GM23338 (cell line): ENCODE measurements at regions not wholly inside any gene's neighbourhood (a gene's known extent, or its start where the extent isn't known, plus 50 kb on each side); places are given as distances from the start of the nearest gene placed in this dataset.

Source experiments
- ATAC-seq: fragments of 200-7000 bp; cut with Tn5 transposase; 3 replicates; pipeline ENCODE4 v1.9.1; 2020
- DNase-seq: peaks from one replicate; pipeline ENCODE4 v3.0.0-alpha.2; 2015; ENCODE audit warnings: low spot score
- H2AFZ ChIP-seq: fragments of 200-600 bp; sonication (generic); 2 replicates; pipeline ENCODE4 v1.8.0; 2016; ENCODE audit warnings: antibody characterized with exemption, mild to moderate bottlenecking, moderate library complexity
- H3F3A ChIP-seq: fragments of 200-600 bp; sonication (generic); replicated peaks from 2 replicates; pipeline ENCODE4 v1.8.0; 2017; ENCODE audit warnings: antibody characterized with exemption, mixed run types, low read depth
- H3K27ac ChIP-seq: fragments of 200-600 bp; sonication (generic); 2 replicates; pipeline ENCODE4 v1.6.1; 2016; ENCODE audit warnings: low read depth
- H3K27me3 ChIP-seq: fragments of 200-600 bp; sonication (generic); 2 replicates; pipeline ENCODE4 v1.8.0; 2016; ENCODE audit warnings: mild to moderate bottlenecking, mixed run types, moderate library complexity; ENCODE audit not compliant: insufficient read depth
- H3K36me3 ChIP-seq: fragments of 200-600 bp; sonication (generic); 2 replicates; pipeline ENCODE4 v1.8.0; 2016; ENCODE audit warnings: mild to moderate bottlenecking; ENCODE audit not compliant: insufficient read depth
- H3K4me1 ChIP-seq: fragments of 200-600 bp; sonication (generic); 2 replicates; pipeline ENCODE4 v1.8.0; 2016; ENCODE audit warnings: mild to moderate bottlenecking, moderate library complexity; ENCODE audit not compliant: insufficient read depth
- H3K4me2 ChIP-seq: fragments of 200-600 bp; sonication (generic); 2 replicates; pipeline ENCODE4 v1.7.1; 2017; ENCODE audit warnings: mixed run types
- H3K4me3 ChIP-seq: fragments of 200-600 bp; sonication (generic); 2 replicates; pipeline ENCODE4 v1.6.1; 2016; ENCODE audit warnings: mixed run types
- H3K79me2 ChIP-seq: fragments of 200-600 bp; sonication (generic); replicated peaks from 2 replicates; pipeline ENCODE4 v1.8.0; 2017; ENCODE audit warnings: mild to moderate bottlenecking; ENCODE audit not compliant: insufficient read depth
- H3K9me2 ChIP-seq: fragments of 200-600 bp; sonication (generic); 2 replicates; pipeline ENCODE4 v1.8.0; 2017; ENCODE audit not compliant: insufficient read depth
- H4K20me1 ChIP-seq: fragments of 200-600 bp; sonication (generic); replicated peaks from 2 replicates; pipeline ENCODE4 v1.8.0; 2017; ENCODE audit warnings: mild to moderate bottlenecking; ENCODE audit not compliant: insufficient read depth
- H3K27ac Mint-ChIP-seq: 2 replicates; pipeline ENCODE4 v1.8.0; 2020; ENCODE audit warnings: inconsistent platforms, mild to moderate bottlenecking, moderate library complexity, mixed read lengths
- H3K27me3 Mint-ChIP-seq: 3 replicates; pipeline ENCODE4 v1.8.0; 2022; ENCODE audit warnings: low read depth, mild to moderate bottlenecking, moderate library complexity, mixed read lengths, inconsistent platforms; ENCODE audit not compliant: insufficient read depth, poor library complexity
- H3K36me3 Mint-ChIP-seq: 3 replicates; pipeline ENCODE4 v1.8.0; 2021; ENCODE audit warnings: low read depth, mild to moderate bottlenecking, inconsistent platforms, moderate library complexity, mixed read lengths
- H3K4me1 Mint-ChIP-seq: 3 replicates; pipeline ENCODE4 v1.8.0; 2020; ENCODE audit warnings: mild to moderate bottlenecking, inconsistent platforms, mixed read lengths
- H3K4me3 Mint-ChIP-seq: 3 replicates; pipeline ENCODE4 v1.8.0; 2021; ENCODE audit warnings: moderate library complexity, mild to moderate bottlenecking, inconsistent platforms, mixed read lengths
- H3K9me3 Mint-ChIP-seq: 3 replicates; pipeline ENCODE4 v1.8.0; 2020; ENCODE audit warnings: moderate library complexity, mild to moderate bottlenecking, inconsistent platforms, mixed read lengths
- CREB1 ChIP-seq: fragments of 250-450 bp; sonication (Bioruptor Pico); IDR thresholded peaks from 2 replicates; pipeline ENCODE4 v1.5.0; 2020; ENCODE audit warnings: low read depth, mild to moderate bottlenecking, moderate library complexity
- CTCF ChIP-seq, 2 experiments: fragments of 200-600 bp in 1 of 2; sonication (generic) in 1 of 2; conservative IDR thresholded peaks; 2 replicates each; pipeline versions ENCODE4 v1.5.1 to v1.6.1; 2016 to 2017; ENCODE audit warnings: antibody characterized with exemption in 2 of 2, low read depth in 2 of 2, mild to moderate bottlenecking in 2 of 2, moderate library complexity in 1 of 2
- ETS1 ChIP-seq: IDR thresholded peaks from 2 replicates; pipeline ENCODE4 v1.6.1; 2016; ENCODE audit warnings: antibody characterized with exemption
- EZH2 ChIP-seq: fragments of 200-600 bp; sonication (generic); IDR thresholded peaks from one replicate; pipeline ENCODE4 v1.8.0; 2017; ENCODE audit warnings: antibody characterized with exemption, mild to moderate bottlenecking, low read depth; ENCODE audit not compliant: unreplicated experiment
- EZH2phosphoT487 ChIP-seq: fragments of 200-600 bp; sonication (generic); IDR thresholded peaks from one replicate; pipeline ENCODE4 v1.8.1; 2018; ENCODE audit warnings: antibody characterized with exemption; ENCODE audit not compliant: unreplicated experiment
- JUNB ChIP-seq: IDR thresholded peaks from one replicate; pipeline ENCODE4 v1.6.1; 2016; ENCODE audit warnings: antibody characterized with exemption; ENCODE audit not compliant: unreplicated experiment
- NANOG ChIP-seq: IDR thresholded peaks from 2 replicates; pipeline ENCODE4 v1.6.1; 2016; ENCODE audit warnings: antibody characterized with exemption, borderline replicate concordance
- POLR2AphosphoS5 ChIP-seq: IDR thresholded peaks from 2 replicates; pipeline ENCODE4 v1.6.1; 2016; ENCODE audit warnings: antibody characterized with exemption, low read depth
- REST ChIP-seq: IDR thresholded peaks from one replicate; pipeline ENCODE4 v1.6.1; 2018; ENCODE audit warnings: antibody characterized with exemption; ENCODE audit not compliant: unreplicated experiment
- STAT1 ChIP-seq: IDR thresholded peaks from one replicate; pipeline ENCODE4 v1.6.1; 2016; ENCODE audit warnings: antibody characterized with exemption; ENCODE audit not compliant: unreplicated experiment
- ZNF114 ChIP-seq: fragments of 250-450 bp; sonication (Bioruptor Pico); IDR thresholded peaks from 2 replicates; pipeline ENCODE4 v1.5.0; 2020; ENCODE audit warnings: mild to moderate bottlenecking, moderate library complexity
- ZNF331 ChIP-seq: fragments of 250-450 bp; sonication (Bioruptor Pico); IDR thresholded peaks from 2 replicates; pipeline ENCODE4 v1.5.0; 2020; ENCODE audit warnings: low read depth, mild to moderate bottlenecking, moderate library complexity
- ZNF462 ChIP-seq: fragments of 250-450 bp; sonication (Bioruptor Pico); IDR thresholded peaks from 2 replicates; pipeline ENCODE4 v1.5.0; 2020; ENCODE audit warnings: mild to moderate bottlenecking, moderate library complexity

GRCh38 chr20:19083136-19083621 lies 129.3 kb upstream of the SLC24A3 start:
- Histone ChIP-seq H3K27ac (no peak overlapping the region), H3K27me3 (no peaks in the 10 kb centered on the region), H3K79me2 (no peaks in the 10 kb centered on the region), H2AFZ (no peak overlapping the region), H3K36me3 (no peaks in the 10 kb centered on the region), H3K4me3 (no peak overlapping the region), H3K9me2 (no peaks in the 10 kb centered on the region), H3K4me2 (no peak overlapping the region), H3F3A (no peaks in the 10 kb centered on the region), H4K20me1 (no peaks in the 10 kb centered on the region), H3K4me1 (no peaks in the 10 kb centered on the region)
- Mint-ChIP-seq H3K4me1 (no peaks in the 10 kb centered on the region), H3K9me3 (peaks cover 18% of the 10 kb centered on the region), H3K36me3 (peaks cover 5% of the 10 kb centered on the region; the same call in 1 of the 3 replicates), H3K4me3 (no peak overlapping the region), H3K27ac (no peak overlapping the region), H3K27me3 (peaks cover 4% of the 10 kb centered on the region)
- no peak for ATAC-seq
- TF ChIP-seq ZNF462 (CRISPR knock-in tag) = no peak
- no peak for TF ChIP-seq NANOG
- TF ChIP-seq CTCF (conservative IDR thresholded peaks at IDR 0.05; ENCODE audit: low read depth in 2 of 2) = no peak
- no peak for TF ChIP-seq REST
- TF ChIP-seq CREB1 (CRISPR knock-in tag) = no peak
- TF ChIP-seq ETS1 = no peak
- TF ChIP-seq JUNB = no peak
- TF ChIP-seq EZH2phosphoT487 = no peak
- no peak for TF ChIP-seq POLR2AphosphoS5
- TF ChIP-seq EZH2 = no peak
- TF ChIP-seq ZNF331 (CRISPR knock-in tag) = no peak
- TF ChIP-seq STAT1 = no peak
- no peak for TF ChIP-seq ZNF114 (CRISPR knock-in tag)
- no peak for DNase-seq
